MM.1S (cell line): ENCODE measurements at regions not wholly inside any gene's neighbourhood (a gene's known extent, or its start where the extent isn't known, plus 50 kb on each side); places are given as distances from the start of the nearest gene placed in this dataset.

Experiments used
- DNase-seq: peaks from one replicate; pipeline ENCODE4 v3.0.0-alpha.2; 2015
- H2AFZ ChIP-seq: fragments of 300-600 bp; sonication (generic); 2 replicates; pipeline ENCODE4 v1.6.0; 2016; ENCODE audit warnings: antibody characterized with exemption, low read length
- H3F3A ChIP-seq: fragments of 300-600 bp; sonication (generic); 2 replicates; pipeline ENCODE4 v1.6.1; 2016; ENCODE audit warnings: mild to moderate bottlenecking, antibody characterized with exemption, low read length, moderate library complexity, mixed read lengths; ENCODE audit not compliant: insufficient read depth
- H3K27ac ChIP-seq: fragments of 300-600 bp; sonication (generic); 2 replicates; pipeline ENCODE4 v1.5.1; 2016; ENCODE audit warnings: mild to moderate bottlenecking, low read length
- H3K27me3 ChIP-seq: fragments of 300-600 bp; sonication (generic); replicated peaks from 2 replicates; pipeline ENCODE4 v1.6.0; 2016; ENCODE audit warnings: low read length; ENCODE audit not compliant: insufficient read depth
- H3K36me3 ChIP-seq: fragments of 300-600 bp; sonication (generic); replicated peaks from 2 replicates; pipeline ENCODE4 v1.6.1; 2016; ENCODE audit warnings: mild to moderate bottlenecking, low read length, mixed read lengths; ENCODE audit not compliant: insufficient read depth
- H3K4me1 ChIP-seq: fragments of 300-600 bp; sonication (generic); 2 replicates; pipeline ENCODE4 v1.6.1; 2016; ENCODE audit warnings: low read length, mixed read lengths
- H3K4me2 ChIP-seq: fragments of 300-600 bp; sonication (generic); 2 replicates; pipeline ENCODE4 v1.6.0; 2016; ENCODE audit warnings: low read depth, low read length
- H3K4me3 ChIP-seq: fragments of 300-600 bp; sonication (generic); 2 replicates; pipeline ENCODE4 v1.5.1; 2016; ENCODE audit warnings: low read length, mixed read lengths
- H3K79me2 ChIP-seq: fragments of 300-600 bp; sonication (generic); 2 replicates; pipeline ENCODE4 v1.6.1; 2016; ENCODE audit warnings: mixed run types, low read length, mixed read lengths
- H3K9ac ChIP-seq: fragments of 300-600 bp; sonication (generic); 2 replicates; pipeline ENCODE4 v1.6.1; 2016; ENCODE audit warnings: low read length, mixed read lengths
- H3K9me2 ChIP-seq: fragments of 300-600 bp; sonication (generic); replicated peaks from 2 replicates; pipeline ENCODE4 v1.6.1; 2016; ENCODE audit warnings: mild to moderate bottlenecking, low read length, mixed read lengths; ENCODE audit not compliant: insufficient read depth
- H3K9me3 ChIP-seq: fragments of 300-600 bp; sonication (generic); replicated peaks from 2 replicates; pipeline ENCODE4 v1.6.1; 2016; ENCODE audit warnings: mild to moderate bottlenecking, low read length, mixed read lengths; ENCODE audit not compliant: insufficient read depth
- H4K20me1 ChIP-seq: fragments of 300-600 bp; sonication (generic); 2 replicates; pipeline ENCODE4 v1.6.1; 2016; ENCODE audit warnings: mild to moderate bottlenecking, low read length, moderate library complexity, mixed read lengths; ENCODE audit not compliant: insufficient read depth
- EZH2 ChIP-seq: fragments of 300-600 bp; sonication (generic); optimal IDR thresholded peaks from 2 replicates; pipeline ENCODE3; 2017; ENCODE audit warnings: low read depth, mild to moderate bottlenecking, antibody characterized with exemption, low read length, mixed read lengths
- EZH2phosphoT487 ChIP-seq: fragments of 300-600 bp; sonication (generic); IDR thresholded peaks from 2 replicates; pipeline ENCODE4 v1.6.1; 2018; ENCODE audit warnings: antibody characterized with exemption, low read length
- TF ChIP-seq, protein P1 (sequence below): fragments of 300-600 bp; sonication (generic); IDR thresholded peaks from 2 replicates; pipeline ENCODE4 v1.5.1; 2016; ENCODE audit warnings: antibody characterized with exemption, low read length, mixed read lengths

DNA sequence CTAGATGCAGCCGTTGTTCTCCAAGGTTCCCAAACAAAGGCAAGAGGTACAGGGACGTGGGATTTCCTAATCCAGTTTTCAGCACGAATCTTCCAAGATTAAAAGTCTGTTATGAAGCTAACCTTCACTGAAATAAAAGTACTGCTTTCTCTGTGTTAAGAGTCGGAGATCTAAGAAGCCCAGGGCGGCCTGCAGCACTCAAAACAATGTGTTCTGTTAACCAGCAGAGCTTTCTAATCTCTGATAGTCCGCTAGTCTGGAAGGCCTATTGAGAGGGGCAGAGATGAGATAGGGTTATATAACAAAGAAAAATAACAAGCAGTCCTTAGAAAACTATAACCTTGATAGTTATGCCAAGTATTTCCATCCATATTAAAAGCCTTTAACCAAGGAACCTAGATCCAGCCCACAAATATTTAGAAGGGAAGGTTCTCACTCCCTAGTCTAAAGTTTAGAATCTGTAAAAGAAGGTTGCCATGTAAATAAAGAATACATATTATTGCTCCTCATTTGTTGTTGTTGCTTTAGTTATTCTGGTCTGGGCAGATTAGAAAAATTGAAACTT is 106.3 kb upstream of the SVIL start:
- Histone ChIP-seq H3K4me3 (no peak overlapping the region), H3K9me2 (no peaks in the 10 kb centered on the region), H3K27me3 (no peaks in the 10 kb centered on the region), H3K9me3 (no peaks in the 10 kb centered on the region), H2AFZ (no peak overlapping the region), H4K20me1 (no peaks in the 10 kb centered on the region), H3K4me1 (no peaks in the 10 kb centered on the region), H3K27ac (no peak overlapping the region), H3K36me3 (no peaks in the 10 kb centered on the region), H3K79me2 (no peaks in the 10 kb centered on the region), H3K4me2 (no peak overlapping the region), H3F3A (no peaks in the 10 kb centered on the region), H3K9ac (no peak overlapping the region)
- no peak for DNase-seq
- no peak for TF ChIP-seq EZH2phosphoT487
- TF ChIP-seq EZH2, result no peak
- TF ChIP-seq, protein P1, sequence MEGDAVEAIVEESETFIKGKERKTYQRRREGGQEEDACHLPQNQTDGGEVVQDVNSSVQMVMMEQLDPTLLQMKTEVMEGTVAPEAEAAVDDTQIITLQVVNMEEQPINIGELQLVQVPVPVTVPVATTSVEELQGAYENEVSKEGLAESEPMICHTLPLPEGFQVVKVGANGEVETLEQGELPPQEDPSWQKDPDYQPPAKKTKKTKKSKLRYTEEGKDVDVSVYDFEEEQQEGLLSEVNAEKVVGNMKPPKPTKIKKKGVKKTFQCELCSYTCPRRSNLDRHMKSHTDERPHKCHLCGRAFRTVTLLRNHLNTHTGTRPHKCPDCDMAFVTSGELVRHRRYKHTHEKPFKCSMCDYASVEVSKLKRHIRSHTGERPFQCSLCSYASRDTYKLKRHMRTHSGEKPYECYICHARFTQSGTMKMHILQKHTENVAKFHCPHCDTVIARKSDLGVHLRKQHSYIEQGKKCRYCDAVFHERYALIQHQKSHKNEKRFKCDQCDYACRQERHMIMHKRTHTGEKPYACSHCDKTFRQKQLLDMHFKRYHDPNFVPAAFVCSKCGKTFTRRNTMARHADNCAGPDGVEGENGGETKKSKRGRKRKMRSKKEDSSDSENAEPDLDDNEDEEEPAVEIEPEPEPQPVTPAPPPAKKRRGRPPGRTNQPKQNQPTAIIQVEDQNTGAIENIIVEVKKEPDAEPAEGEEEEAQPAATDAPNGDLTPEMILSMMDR, result no peak

DNA sequence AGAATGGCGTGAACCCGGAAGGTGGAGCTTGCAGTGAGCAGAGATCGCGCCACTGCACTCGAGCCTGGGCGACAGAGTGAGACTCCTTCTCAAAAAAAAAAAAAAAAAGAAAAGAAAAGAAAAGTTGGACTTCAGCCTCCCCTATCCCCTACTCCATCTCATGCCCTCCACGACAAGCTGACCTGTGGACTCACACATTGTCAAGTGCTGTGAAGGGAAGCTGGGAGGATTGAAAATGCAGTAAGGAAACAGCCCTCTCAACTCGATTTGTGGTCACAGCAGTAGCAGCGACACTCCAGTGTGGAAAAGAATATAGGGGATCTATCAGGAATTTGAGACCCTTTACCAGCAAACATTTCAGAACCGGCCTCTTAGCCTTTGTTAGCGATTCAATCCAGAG is 103.6 kb upstream of the SVIL start:
- H3K4me2 ChIP-seq, result no peak overlapping the region
- no peaks in the 10 kb centered on the region for H3K36me3 ChIP-seq
- no peak overlapping the region for H3K9ac ChIP-seq
- no peaks in the 10 kb centered on the region for H4K20me1 ChIP-seq
- no peaks in the 10 kb centered on the region for H3F3A ChIP-seq
- no peak overlapping the region for H3K4me3 ChIP-seq
- no peaks in the 10 kb centered on the region for H3K27me3 ChIP-seq
- DNase-seq, result no peak
- TF ChIP-seq, protein P1, result no peak
- no peak for TF ChIP-seq EZH2
- TF ChIP-seq EZH2phosphoT487, result no peak
- H3K79me2 ChIP-seq, result no peaks in the 10 kb centered on the region
- no peaks in the 10 kb centered on the region for H3K9me3 ChIP-seq
- H3K9me2 ChIP-seq, result no peaks in the 10 kb centered on the region
- H2AFZ ChIP-seq, result no peak overlapping the region
- no peaks in the 10 kb centered on the region for H3K4me1 ChIP-seq
- no peak overlapping the region for H3K27ac ChIP-seq

DNA sequence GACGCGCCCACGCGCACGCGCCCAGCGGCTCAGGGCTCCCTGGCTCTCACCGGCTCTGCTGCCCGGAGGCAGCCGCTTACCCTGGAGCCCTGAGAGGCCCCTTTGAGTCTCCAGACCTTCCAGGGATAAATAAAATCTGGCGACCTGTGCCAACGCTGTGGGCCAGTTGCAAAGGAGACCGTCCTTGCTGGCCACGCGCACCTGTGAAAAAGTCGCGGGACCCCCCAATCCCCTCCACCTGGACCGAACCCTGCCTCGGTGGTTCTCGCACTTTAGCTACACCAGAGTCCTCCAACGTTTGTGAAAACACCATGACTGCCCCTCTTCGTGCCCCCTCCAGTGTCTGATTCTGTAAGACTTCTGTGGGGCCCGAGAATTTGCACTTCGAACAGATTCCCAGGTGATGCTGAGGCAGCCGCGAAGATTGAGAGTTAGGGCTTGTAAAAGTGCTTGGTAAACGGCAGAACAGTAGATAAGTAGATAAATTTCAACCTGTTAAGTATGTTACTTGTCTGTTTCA is 102.4 kb upstream of the SVIL start:
- Histone ChIP-seq H4K20me1 (no peaks in the 10 kb centered on the region), H3K9ac (no peak overlapping the region), H3K79me2 (no peaks in the 10 kb centered on the region), H3K4me1 (no peaks in the 10 kb centered on the region), H3K4me2 (no peak overlapping the region), H3F3A (no peaks in the 10 kb centered on the region), H3K9me3 (no peaks in the 10 kb centered on the region), H3K27ac (no peak overlapping the region), H3K36me3 (no peaks in the 10 kb centered on the region), H3K9me2 (no peaks in the 10 kb centered on the region), H2AFZ (no peak overlapping the region), H3K4me3 (no peak overlapping the region), H3K27me3 (no peaks in the 10 kb centered on the region)
- no peak for DNase-seq
- TF ChIP-seq, protein P1, result no peak
- no peak for TF ChIP-seq EZH2phosphoT487
- TF ChIP-seq EZH2, result no peak
